Upper lobe of left lung (tissue), 4 donors: ENCODE measurements at regions not wholly inside any gene's neighbourhood (a gene's known extent, or its start where the extent isn't known, plus 50 kb on each side); places are given as distances from the start of the nearest gene placed in this dataset.

Experiments used
- POLR2A ChIP-seq, 4 donors: fragments of 450-650 bp; IDR thresholded peaks; one replicate each; pipeline ENCODE4 v1.5.1; 2016 to 2017; ENCODE audit warnings: antibody characterized with exemption in 4 of 4, mild to moderate bottlenecking in 2 of 4
- POLR2AphosphoS5 ChIP-seq, 2 donors: sonication (generic); formaldehyde crosslinking; IDR thresholded peaks; one replicate each; pipeline ENCODE4 v1.5.1; 2017; ENCODE audit warnings: antibody characterized with exemption in 2 of 2
- TF ChIP-seq, protein P1 (sequence below), 6 experiments: fragments of 450-650 bp in 4 of 6; fragments of 200-600 bp in 2 of 6; sonication (generic) in 2 of 6; IDR thresholded peaks; one replicate each; pipeline ENCODE4 v1.5.1; 2016 to 2019; ENCODE audit warnings: antibody characterized with exemption in 6 of 6

DNA sequence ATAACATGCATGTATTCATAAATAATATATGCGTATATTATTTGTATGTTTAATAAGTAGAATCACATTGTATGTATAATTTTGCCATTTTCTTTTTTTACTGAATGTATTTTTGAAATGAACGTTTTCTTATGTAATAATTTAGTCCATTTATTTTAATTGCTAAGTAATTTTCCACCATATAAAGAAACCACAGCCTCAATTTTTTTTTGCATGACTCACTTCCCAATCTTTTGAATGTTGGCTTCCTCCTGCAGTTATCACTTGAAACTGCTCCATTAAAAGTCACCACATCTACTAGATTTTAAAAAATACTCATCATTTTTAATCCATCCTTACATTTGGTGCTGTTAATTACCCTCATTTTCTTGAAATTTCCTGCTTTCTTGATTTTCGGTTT, 363.3 kb upstream of the MEF2C start:
- TF ChIP-seq POLR2A (IDR thresholded peaks at IDR 0.05): no peak
- TF ChIP-seq, protein P1, sequence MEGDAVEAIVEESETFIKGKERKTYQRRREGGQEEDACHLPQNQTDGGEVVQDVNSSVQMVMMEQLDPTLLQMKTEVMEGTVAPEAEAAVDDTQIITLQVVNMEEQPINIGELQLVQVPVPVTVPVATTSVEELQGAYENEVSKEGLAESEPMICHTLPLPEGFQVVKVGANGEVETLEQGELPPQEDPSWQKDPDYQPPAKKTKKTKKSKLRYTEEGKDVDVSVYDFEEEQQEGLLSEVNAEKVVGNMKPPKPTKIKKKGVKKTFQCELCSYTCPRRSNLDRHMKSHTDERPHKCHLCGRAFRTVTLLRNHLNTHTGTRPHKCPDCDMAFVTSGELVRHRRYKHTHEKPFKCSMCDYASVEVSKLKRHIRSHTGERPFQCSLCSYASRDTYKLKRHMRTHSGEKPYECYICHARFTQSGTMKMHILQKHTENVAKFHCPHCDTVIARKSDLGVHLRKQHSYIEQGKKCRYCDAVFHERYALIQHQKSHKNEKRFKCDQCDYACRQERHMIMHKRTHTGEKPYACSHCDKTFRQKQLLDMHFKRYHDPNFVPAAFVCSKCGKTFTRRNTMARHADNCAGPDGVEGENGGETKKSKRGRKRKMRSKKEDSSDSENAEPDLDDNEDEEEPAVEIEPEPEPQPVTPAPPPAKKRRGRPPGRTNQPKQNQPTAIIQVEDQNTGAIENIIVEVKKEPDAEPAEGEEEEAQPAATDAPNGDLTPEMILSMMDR (IDR thresholded peaks at IDR 0.05): no peak
- no peak for TF ChIP-seq POLR2AphosphoS5 (IDR thresholded peaks at IDR 0.05)
